Cardiac muscle cell (in vitro differentiated cells and primary cell): ENCODE measurements at regions not wholly inside any gene's neighbourhood (a gene's known extent, or its start where the extent isn't known, plus 50 kb on each side); places are given as distances from the start of the nearest gene placed in this dataset.

Source experiments
- DNase-seq, 2 donors: peaks; one replicate each; pipeline versions ENCODE4 v3.0.0 to v3.0.0-alpha.2; 2010 to 2017; ENCODE audit warnings: low read depth in 1 of 2, low spot score in 1 of 2
- H3K27ac ChIP-seq: fragments of 200-600 bp; sonication (generic); 2 replicates; pipeline ENCODE4 v1.5.1; 2016
- H3K27me3 ChIP-seq: fragments of 200-600 bp; sonication (generic); 2 replicates; pipeline ENCODE4 v1.6.0; 2016; ENCODE audit warnings: control low read depth
- H3K36me3 ChIP-seq: fragments of 200-600 bp; sonication (generic); 2 replicates; pipeline ENCODE4 v1.5.1; 2016; ENCODE audit warnings: control low read depth
- H3K4me1 ChIP-seq: fragments of 200-600 bp; sonication (generic); 2 replicates; pipeline ENCODE4 v1.8.1; 2017; ENCODE audit warnings: low read depth, mild to moderate bottlenecking, mixed run types
- H3K4me3 ChIP-seq: fragments of 200-600 bp; sonication (generic); 2 replicates; pipeline ENCODE4 v1.5.1; 2016; ENCODE audit warnings: mild to moderate bottlenecking
- H3K9me3 ChIP-seq: fragments of 200-600 bp; sonication (generic); 2 replicates; pipeline ENCODE4 v1.5.1; 2017; ENCODE audit warnings: low read depth, mild to moderate bottlenecking, control low read depth
- TF ChIP-seq, protein P1 (sequence below): IDR thresholded peaks from 2 replicates; pipeline ENCODE4 v1.5.1; 2012; ENCODE audit warnings: low read depth, mild to moderate bottlenecking, low read length

DNA sequence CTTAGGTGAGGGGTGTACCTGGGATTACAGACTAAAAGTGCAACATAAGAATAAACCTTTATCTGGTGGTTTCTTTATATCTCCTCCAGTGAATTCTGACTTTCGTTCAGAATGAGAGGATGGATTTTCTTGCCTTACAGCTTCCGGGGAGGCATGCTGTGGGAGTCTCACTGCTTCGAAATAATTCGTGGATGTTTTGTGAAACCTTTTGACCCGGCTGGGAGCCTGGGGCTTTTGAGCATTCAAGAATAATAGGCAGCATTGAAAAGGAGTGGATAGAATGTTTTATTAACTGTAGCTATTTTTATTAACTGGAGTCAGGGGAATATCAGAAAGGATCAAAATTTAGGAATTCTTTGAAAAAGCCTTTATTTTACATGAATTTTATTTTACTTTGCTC, 149.1 kb downstream of the RWDD3 start:
- Histone ChIP-seq H3K4me1 (no peaks in the 10 kb centered on the region), H3K27ac (no peak overlapping the region), H3K9me3 (no peaks in the 10 kb centered on the region), H3K36me3 (no peaks in the 10 kb centered on the region), H3K4me3 (no peak overlapping the region), H3K27me3 (no peaks in the 10 kb centered on the region)
- DNase-seq = no peak
- TF ChIP-seq, protein P1, sequence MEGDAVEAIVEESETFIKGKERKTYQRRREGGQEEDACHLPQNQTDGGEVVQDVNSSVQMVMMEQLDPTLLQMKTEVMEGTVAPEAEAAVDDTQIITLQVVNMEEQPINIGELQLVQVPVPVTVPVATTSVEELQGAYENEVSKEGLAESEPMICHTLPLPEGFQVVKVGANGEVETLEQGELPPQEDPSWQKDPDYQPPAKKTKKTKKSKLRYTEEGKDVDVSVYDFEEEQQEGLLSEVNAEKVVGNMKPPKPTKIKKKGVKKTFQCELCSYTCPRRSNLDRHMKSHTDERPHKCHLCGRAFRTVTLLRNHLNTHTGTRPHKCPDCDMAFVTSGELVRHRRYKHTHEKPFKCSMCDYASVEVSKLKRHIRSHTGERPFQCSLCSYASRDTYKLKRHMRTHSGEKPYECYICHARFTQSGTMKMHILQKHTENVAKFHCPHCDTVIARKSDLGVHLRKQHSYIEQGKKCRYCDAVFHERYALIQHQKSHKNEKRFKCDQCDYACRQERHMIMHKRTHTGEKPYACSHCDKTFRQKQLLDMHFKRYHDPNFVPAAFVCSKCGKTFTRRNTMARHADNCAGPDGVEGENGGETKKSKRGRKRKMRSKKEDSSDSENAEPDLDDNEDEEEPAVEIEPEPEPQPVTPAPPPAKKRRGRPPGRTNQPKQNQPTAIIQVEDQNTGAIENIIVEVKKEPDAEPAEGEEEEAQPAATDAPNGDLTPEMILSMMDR = no peak

DNA sequence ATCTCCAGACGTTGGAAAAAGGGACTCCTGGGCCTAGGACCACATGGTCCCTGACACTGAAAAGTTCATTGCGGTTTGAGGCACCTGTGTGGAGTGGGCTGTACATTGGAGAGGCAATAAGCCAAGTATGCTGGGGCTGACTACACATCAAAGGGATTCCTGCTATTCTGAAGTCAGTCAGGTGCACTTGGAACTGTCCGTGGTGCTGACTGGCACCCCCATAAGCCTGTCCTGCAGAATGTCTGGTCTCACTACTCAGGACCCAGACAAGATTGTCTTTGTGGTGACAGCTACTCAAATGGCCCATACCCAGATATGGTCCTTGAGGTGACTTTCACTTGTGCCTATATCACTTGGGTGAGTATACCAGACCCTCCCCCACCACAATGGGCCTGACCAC, 150.6 kb downstream of the RWDD3 start:
- TF ChIP-seq, protein P1 = no peak
- Histone ChIP-seq H3K27me3 (no peaks in the 10 kb centered on the region), H3K9me3 (no peaks in the 10 kb centered on the region), H3K27ac (no peak overlapping the region), H3K4me3 (no peak overlapping the region), H3K36me3 (no peaks in the 10 kb centered on the region), H3K4me1 (no peaks in the 10 kb centered on the region)
- DNase-seq = peak; percentile 4 to 90

DNA sequence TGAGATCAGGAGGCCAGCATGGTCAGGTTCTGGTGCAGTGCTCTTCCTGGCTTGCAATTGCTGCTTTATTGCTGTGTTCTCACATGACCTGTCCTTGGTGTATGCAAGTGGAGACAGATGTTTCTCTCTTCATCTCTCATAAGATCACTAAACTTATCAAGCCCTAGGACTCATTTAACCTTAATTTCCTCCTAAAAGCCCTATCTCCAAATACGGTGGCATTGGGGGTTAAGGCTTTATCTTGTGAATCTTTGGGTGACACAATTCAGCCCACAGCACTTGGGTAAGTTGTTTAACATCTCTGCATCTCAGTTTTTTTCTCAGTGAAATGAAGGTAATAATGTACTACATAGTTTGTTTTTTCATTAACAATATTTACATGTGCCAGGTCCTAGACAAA, 152.4 kb downstream of the RWDD3 start:
- no peak for DNase-seq
- Histone ChIP-seq H3K27ac (no peak overlapping the region), H3K4me3 (no peak overlapping the region), H3K27me3 (no peaks in the 10 kb centered on the region), H3K4me1 (no peaks in the 10 kb centered on the region), H3K9me3 (no peaks in the 10 kb centered on the region), H3K36me3 (no peaks in the 10 kb centered on the region)
- TF ChIP-seq, protein P1 = no peak

DNA sequence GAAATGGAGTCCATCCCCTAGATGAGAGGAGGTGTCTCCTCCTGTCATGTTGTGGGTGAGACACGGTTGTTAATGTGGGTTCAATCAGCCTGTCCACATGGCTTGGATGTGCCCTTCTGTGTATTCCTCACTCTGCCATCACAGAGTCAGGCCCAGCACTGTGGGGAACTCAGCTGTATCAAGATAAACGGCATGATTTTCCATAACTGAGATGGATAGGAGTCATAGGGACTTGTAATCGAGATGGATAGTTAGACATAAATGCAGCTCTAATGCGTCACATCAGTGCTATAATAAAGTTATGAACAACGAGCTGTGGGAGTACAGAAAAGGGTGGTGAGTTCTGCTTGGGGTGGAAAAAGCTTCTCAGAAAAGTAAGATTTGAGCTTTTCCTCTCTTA, 152.9 kb downstream of the RWDD3 start:
- TF ChIP-seq, protein P1 = no peak
- DNase-seq = no peak
- Histone ChIP-seq H3K27ac (no peak overlapping the region), H3K4me1 (no peaks in the 10 kb centered on the region), H3K36me3 (no peaks in the 10 kb centered on the region), H3K4me3 (no peak overlapping the region), H3K9me3 (no peaks in the 10 kb centered on the region), H3K27me3 (no peaks in the 10 kb centered on the region)

DNA sequence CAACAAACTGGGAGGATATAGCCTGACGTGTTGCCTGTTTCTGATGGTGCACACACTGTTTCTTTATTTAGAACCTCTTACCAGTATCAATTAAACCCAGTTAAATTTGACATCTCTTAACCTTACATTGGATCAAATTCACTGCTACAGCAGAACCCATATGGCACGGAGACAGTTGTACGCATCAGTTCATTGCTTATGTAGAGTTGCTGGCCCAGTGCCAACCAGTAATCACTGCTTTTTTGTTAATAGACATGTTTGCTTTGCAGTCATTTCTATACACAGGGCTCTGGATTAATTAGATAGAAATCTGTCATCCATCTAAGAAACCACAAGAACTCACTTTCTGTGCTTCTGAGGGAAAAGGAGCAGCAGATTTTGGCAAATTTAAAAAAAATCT, 154.0 kb downstream of the RWDD3 start:
- TF ChIP-seq, protein P1 = no peak
- H3K36me3 ChIP-seq = no peaks in the 10 kb centered on the region
- H3K4me3 ChIP-seq = no peak overlapping the region
- no peak for DNase-seq
- H3K27me3 ChIP-seq = no peaks in the 10 kb centered on the region
- no peaks in the 10 kb centered on the region for H3K9me3 ChIP-seq
- H3K27ac ChIP-seq = no peak overlapping the region
- no peaks in the 10 kb centered on the region for H3K4me1 ChIP-seq

DNA sequence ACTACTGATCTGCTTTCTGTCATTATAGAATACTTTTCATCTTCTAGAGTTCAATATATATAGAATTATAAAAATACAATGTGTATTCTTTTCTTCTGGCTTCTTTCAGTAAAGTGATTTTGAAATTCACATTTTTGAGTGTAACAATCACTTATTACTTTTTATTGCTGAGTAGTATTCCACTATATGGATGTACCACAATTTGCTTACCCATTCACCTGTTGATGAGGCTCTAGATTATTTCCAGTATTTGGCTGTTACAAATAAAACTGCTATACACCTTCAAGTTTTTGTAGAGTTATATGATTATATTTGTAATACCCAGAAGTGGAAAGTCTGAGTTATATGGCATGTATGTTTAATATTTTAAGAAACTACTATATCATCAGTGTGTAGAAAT, 159.4 kb downstream of the RWDD3 start:
- Histone ChIP-seq H3K27ac (no peak overlapping the region), H3K9me3 (no peaks in the 10 kb centered on the region), H3K4me3 (no peak overlapping the region), H3K36me3 (no peaks in the 10 kb centered on the region), H3K27me3 (no peaks in the 10 kb centered on the region), H3K4me1 (peaks cover 3% of the 10 kb centered on the region)
- no peak for DNase-seq
- TF ChIP-seq, protein P1 = no peak
